HCT116 (cell line): ENCODE measurements at regions not wholly inside any gene's neighbourhood (a gene's known extent, or its start where the extent isn't known, plus 50 kb on each side); places are given as distances from the start of the nearest gene placed in this dataset.

Experiments
- ATAC-seq: fragments of 200-7000 bp; cut with Tn5 transposase; 2 replicates; pipeline ENCODE4 v1.9.1; 2020; ENCODE audit warnings: mild to moderate bottlenecking, moderate library complexity
- BruUV-seq: library from RNA; stranded (reverse); fragments of 400-500 nt; replicated peaks from 2 replicates; lab custom pipeline; 2021; lab: Mats Ljungman, UMichigan
- CTCF ChIA-PET: fragments of 300-600 bp; sonication (Branson Sonifier 250); formaldehyde crosslinking; loops from one replicate; lab custom pipeline; 2021; ENCODE audit warnings: antibody characterized with exemption; lab: Charles Lee
- POLR2A ChIA-PET: fragments of 300-600, 350-600 bp; sonication (Branson Sonifier 250); formaldehyde crosslinking; loops from one replicate; lab custom pipeline; 2021; ENCODE audit warnings: antibody characterized with exemption; lab: Charles Lee
- RAD21 ChIA-PET, 2 experiments: fragments of 300-600 bp; sonication (Branson Sonifier 250); formaldehyde crosslinking; loops; one replicate each; lab custom pipeline; 2023; ENCODE audit warnings: low total read pairs in 2 of 2; ENCODE audit not compliant: uncharacterized antibody in 2 of 2, unreplicated experiment in 2 of 2, low non-redundant PET in 1 of 2; lab: Charles Lee
- DNase-seq: peaks from one replicate; pipeline ENCODE4 v3.0.0-alpha.2; 2010; ENCODE audit warnings: low read depth, low spot score
- H2AFZ ChIP-seq: fragments of 200-600 bp; shearing (Covaris generic), sonication (generic); 2 replicates; pipeline ENCODE4 v1.6.1; 2017; ENCODE audit warnings: low read depth, mixed run types, mixed read lengths, antibody characterized with exemption, low read length; ENCODE audit not compliant: poor library complexity, severe bottlenecking
- H3K27ac ChIP-seq: 2 replicates; pipeline ENCODE4 v1.5.1; 2012; ENCODE audit warnings: low read depth, low read length
- H3K27me3 ChIP-seq: fragments of 200-600 bp; sonication (generic); 2 replicates; pipeline ENCODE4 v1.6.1; 2016; ENCODE audit warnings: mixed run types, low read length, mixed read lengths; ENCODE audit not compliant: insufficient read depth
- H3K36me3 ChIP-seq, 2 experiments: fragments of 200-500 bp in 1 of 2; fragments of 200-600 bp in 1 of 2; sonication (Bioruptor generic) in 1 of 2; sonication (generic) in 1 of 2; 2 replicates each; pipeline versions ENCODE4 v1.5.1 to v1.6.1; 2014 to 2016; ENCODE audit warnings: low read length in 2 of 2, inconsistent platforms in 1 of 2, mixed read lengths in 1 of 2, mixed run types in 1 of 2; ENCODE audit not compliant: insufficient read depth in 2 of 2, control insufficient read depth in 1 of 2
- H3K4me1 ChIP-seq, 2 experiments: fragments of 200-600 bp in 1 of 2; sonication (generic) in 1 of 2; 2 replicates each; pipeline versions ENCODE4 v1.5.1 to v1.6.1; 2012 to 2017; ENCODE audit warnings: low read length in 2 of 2, inconsistent platforms in 1 of 2, mild to moderate bottlenecking in 1 of 2, mixed read lengths in 1 of 2, mixed run types in 1 of 2, moderate library complexity in 1 of 2; ENCODE audit not compliant: insufficient read depth in 2 of 2, control insufficient read depth in 1 of 2
- H3K4me2 ChIP-seq: fragments of 200-600 bp; sonication (generic); 2 replicates; pipeline ENCODE4 v1.6.1; 2017; ENCODE audit warnings: mixed run types, low read length, mixed read lengths
- H3K4me3 ChIP-seq, 2 experiments: fragments of 200-600 bp in 1 of 2; sonication (generic) in 1 of 2; replicated peaks in 1 of 2; 2 replicates each; pipeline ENCODE4 v1.5.1; 2011 to 2016; ENCODE audit warnings: low read length in 2 of 2, control low read depth in 1 of 2, low read depth in 1 of 2, mild to moderate bottlenecking in 1 of 2, mixed read lengths in 1 of 2, mixed run types in 1 of 2
- H3K79me2 ChIP-seq: fragments of 200-600 bp; sonication (generic); 2 replicates; pipeline ENCODE4 v1.6.1; 2017; ENCODE audit warnings: mild to moderate bottlenecking, mixed run types, low read length, moderate library complexity, mixed read lengths; ENCODE audit not compliant: insufficient read depth
- H3K9ac ChIP-seq: fragments of 200-600 bp; sonication (generic); 2 replicates; pipeline ENCODE4 v1.6.1; 2016; ENCODE audit warnings: low read length, mixed read lengths
- H3K9me2 ChIP-seq: fragments of 200-600 bp; sonication (generic), shearing (Covaris generic); 2 replicates; pipeline ENCODE4 v1.6.1; 2017; ENCODE audit warnings: mixed run types, mild to moderate bottlenecking, moderate library complexity; ENCODE audit not compliant: insufficient read depth
- H3K9me3 ChIP-seq, 2 experiments: fragments of 200-500 bp in 1 of 2; fragments of 200-600 bp in 1 of 2; sonication (Bioruptor generic) in 1 of 2; sonication (generic) in 1 of 2; 2 replicates each; pipeline ENCODE4 v1.6.1; 2014 to 2017; ENCODE audit warnings: low read length in 2 of 2, mixed read lengths in 2 of 2, inconsistent platforms in 1 of 2, low read depth in 1 of 2, mild to moderate bottlenecking in 1 of 2, mixed run types in 1 of 2, moderate library complexity in 1 of 2; ENCODE audit not compliant: control insufficient read depth in 1 of 2, insufficient read depth in 1 of 2
- H4K20me1 ChIP-seq: fragments of 200-600 bp; sonication (generic), shearing (Covaris generic); 2 replicates; pipeline ENCODE4 v1.6.1; 2017; ENCODE audit warnings: mixed run types, mild to moderate bottlenecking, moderate library complexity; ENCODE audit not compliant: insufficient read depth
- EGR1 ChIP-seq: IDR thresholded peaks from 2 replicates; pipeline ENCODE4 v1.6.1; 2012; ENCODE audit warnings: low read depth
- ELF1 ChIP-seq: IDR thresholded peaks from 2 replicates; pipeline ENCODE4 v1.6.1; 2012; ENCODE audit warnings: low read depth, borderline replicate concordance
- EZH2phosphoT487 ChIP-seq: fragments of 200-600 bp; IDR thresholded peaks from 2 replicates; pipeline ENCODE4 v1.6.1; 2018; ENCODE audit warnings: antibody characterized with exemption, borderline replicate concordance
- FOSL1 ChIP-seq: IDR thresholded peaks from 2 replicates; pipeline ENCODE4 v1.6.1; 2012; ENCODE audit warnings: low read depth
- JUND ChIP-seq: IDR thresholded peaks from 2 replicates; pipeline ENCODE4 v1.6.1; 2012
- POLR2A ChIP-seq: IDR thresholded peaks from 2 replicates; pipeline ENCODE4 v1.7.0; 2011; ENCODE audit warnings: borderline replicate concordance; ENCODE audit not compliant: insufficient read depth, insufficient read length; ENCODE audit errors: extremely low read depth
- POLR2AphosphoS5 ChIP-seq: IDR thresholded peaks from 2 replicates; pipeline ENCODE4 v1.6.1; 2011; ENCODE audit warnings: mild to moderate bottlenecking, low read depth, low read length, moderate library complexity
- SRF ChIP-seq: IDR thresholded peaks from 2 replicates; pipeline ENCODE4 v1.6.1; 2012; ENCODE audit warnings: low read depth
- TCF7L2 ChIP-seq: IDR thresholded peaks from 2 replicates; pipeline ENCODE4 v1.7.0; 2011; ENCODE audit warnings: borderline replicate concordance, inconsistent platforms; ENCODE audit not compliant: insufficient read depth, insufficient read length; ENCODE audit errors: extremely low read depth
- YY1 ChIP-seq: IDR thresholded peaks from 2 replicates; pipeline ENCODE4 v1.6.1; 2011; ENCODE audit warnings: low read length, low read depth, moderate library complexity, mild to moderate bottlenecking; ENCODE audit not compliant: insufficient replicate concordance; ENCODE audit errors: extremely low read depth
- intact Hi-C: fragments of 100-400 bp; cut with micrococcal nuclease; formaldehyde crosslinking; loops from 2 replicates; pipeline ENCODE4 v1.10.0; 2022
- TF ChIP-seq, protein P1 (sequence below): IDR thresholded peaks from 2 replicates; pipeline ENCODE4 v1.6.1; 2012; ENCODE audit warnings: low read depth
- TF ChIP-seq, protein P2 (sequence below), 3 experiments: fragments of 200-600 bp in 1 of 3; sonication (generic) in 1 of 3; IDR thresholded peaks in 2 of 3; conservative IDR thresholded peaks in 1 of 3; 2 replicates each; pipeline ENCODE4 v1.5.1; 2012 to 2017; ENCODE audit warnings: low read depth in 2 of 3, low read length in 2 of 3, antibody characterized with exemption in 1 of 3, borderline replicate concordance in 1 of 3, control low read depth in 1 of 3, mild to moderate bottlenecking in 1 of 3, mixed read lengths in 1 of 3, mixed run types in 1 of 3, moderate library complexity in 1 of 3; ENCODE audit not compliant: insufficient read depth in 1 of 3

DNA sequence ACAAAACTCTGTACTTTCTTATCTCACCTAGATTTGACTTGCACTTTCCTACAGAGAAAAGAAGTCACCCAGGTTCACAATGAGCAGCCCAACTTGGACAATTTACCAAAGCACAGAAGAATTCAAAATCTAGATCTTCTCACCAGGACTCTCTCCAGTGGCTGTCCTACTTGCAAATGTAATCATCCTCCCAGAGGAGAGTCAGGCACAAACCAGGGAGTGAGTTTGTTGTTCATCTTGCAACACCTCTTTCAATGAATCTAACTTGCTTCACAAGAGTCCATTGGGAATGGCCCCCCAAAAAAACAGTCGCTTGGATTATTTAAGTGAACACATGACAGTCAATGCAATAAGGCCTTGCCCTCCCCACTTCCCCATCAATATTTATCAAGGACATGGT lies 144.6 kb downstream of the ATL2 start:
- no peak overlapping the region for H3K4me2 ChIP-seq
- H3K4me3 ChIP-seq, result no peak overlapping the region
- H3K9ac ChIP-seq, result no peak overlapping the region
- DNase-seq (no peak), ATAC-seq (no peak)
- no peak overlapping the region for H2AFZ ChIP-seq
- H3K9me2 ChIP-seq, result no peaks in the 10 kb centered on the region
- H3K27ac ChIP-seq, result no peak overlapping the region
- no peaks in the 10 kb centered on the region for H3K36me3 ChIP-seq
- no peaks in the 10 kb centered on the region for H4K20me1 ChIP-seq
- H3K4me1 ChIP-seq, result no peaks in the 10 kb centered on the region
- ChIA-PET CTCF (no interaction called here), POLR2A (no interaction called here), RAD21 (no interaction called here)
- BruUV-seq, result no TSS peak
- no peaks in the 10 kb centered on the region for H3K27me3 ChIP-seq
- intact Hi-C loops, result no loop called here
- no peaks in the 10 kb centered on the region for H3K79me2 ChIP-seq
- TF ChIP-seq FOSL1, result no peak
- TF ChIP-seq, protein P1, sequence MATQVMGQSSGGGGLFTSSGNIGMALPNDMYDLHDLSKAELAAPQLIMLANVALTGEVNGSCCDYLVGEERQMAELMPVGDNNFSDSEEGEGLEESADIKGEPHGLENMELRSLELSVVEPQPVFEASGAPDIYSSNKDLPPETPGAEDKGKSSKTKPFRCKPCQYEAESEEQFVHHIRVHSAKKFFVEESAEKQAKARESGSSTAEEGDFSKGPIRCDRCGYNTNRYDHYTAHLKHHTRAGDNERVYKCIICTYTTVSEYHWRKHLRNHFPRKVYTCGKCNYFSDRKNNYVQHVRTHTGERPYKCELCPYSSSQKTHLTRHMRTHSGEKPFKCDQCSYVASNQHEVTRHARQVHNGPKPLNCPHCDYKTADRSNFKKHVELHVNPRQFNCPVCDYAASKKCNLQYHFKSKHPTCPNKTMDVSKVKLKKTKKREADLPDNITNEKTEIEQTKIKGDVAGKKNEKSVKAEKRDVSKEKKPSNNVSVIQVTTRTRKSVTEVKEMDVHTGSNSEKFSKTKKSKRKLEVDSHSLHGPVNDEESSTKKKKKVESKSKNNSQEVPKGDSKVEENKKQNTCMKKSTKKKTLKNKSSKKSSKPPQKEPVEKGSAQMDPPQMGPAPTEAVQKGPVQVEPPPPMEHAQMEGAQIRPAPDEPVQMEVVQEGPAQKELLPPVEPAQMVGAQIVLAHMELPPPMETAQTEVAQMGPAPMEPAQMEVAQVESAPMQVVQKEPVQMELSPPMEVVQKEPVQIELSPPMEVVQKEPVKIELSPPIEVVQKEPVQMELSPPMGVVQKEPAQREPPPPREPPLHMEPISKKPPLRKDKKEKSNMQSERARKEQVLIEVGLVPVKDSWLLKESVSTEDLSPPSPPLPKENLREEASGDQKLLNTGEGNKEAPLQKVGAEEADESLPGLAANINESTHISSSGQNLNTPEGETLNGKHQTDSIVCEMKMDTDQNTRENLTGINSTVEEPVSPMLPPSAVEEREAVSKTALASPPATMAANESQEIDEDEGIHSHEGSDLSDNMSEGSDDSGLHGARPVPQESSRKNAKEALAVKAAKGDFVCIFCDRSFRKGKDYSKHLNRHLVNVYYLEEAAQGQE, result no peak
- no peak for TF ChIP-seq JUND
- no peak for TF ChIP-seq ELF1
- no peak for TF ChIP-seq EGR1
- TF ChIP-seq TCF7L2, result no peak
- TF ChIP-seq EZH2phosphoT487, result no peak
- no peak for TF ChIP-seq YY1
- TF ChIP-seq POLR2AphosphoS5, result no peak
- TF ChIP-seq, protein P2, sequence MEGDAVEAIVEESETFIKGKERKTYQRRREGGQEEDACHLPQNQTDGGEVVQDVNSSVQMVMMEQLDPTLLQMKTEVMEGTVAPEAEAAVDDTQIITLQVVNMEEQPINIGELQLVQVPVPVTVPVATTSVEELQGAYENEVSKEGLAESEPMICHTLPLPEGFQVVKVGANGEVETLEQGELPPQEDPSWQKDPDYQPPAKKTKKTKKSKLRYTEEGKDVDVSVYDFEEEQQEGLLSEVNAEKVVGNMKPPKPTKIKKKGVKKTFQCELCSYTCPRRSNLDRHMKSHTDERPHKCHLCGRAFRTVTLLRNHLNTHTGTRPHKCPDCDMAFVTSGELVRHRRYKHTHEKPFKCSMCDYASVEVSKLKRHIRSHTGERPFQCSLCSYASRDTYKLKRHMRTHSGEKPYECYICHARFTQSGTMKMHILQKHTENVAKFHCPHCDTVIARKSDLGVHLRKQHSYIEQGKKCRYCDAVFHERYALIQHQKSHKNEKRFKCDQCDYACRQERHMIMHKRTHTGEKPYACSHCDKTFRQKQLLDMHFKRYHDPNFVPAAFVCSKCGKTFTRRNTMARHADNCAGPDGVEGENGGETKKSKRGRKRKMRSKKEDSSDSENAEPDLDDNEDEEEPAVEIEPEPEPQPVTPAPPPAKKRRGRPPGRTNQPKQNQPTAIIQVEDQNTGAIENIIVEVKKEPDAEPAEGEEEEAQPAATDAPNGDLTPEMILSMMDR (IDR thresholded peaks at IDR 0.05 in 2 of 3, conservative IDR thresholded peaks at IDR 0.05 in 1 of 3; ENCODE audit: borderline replicate concordance in 1 of 3, insufficient read depth in 1 of 3, low read depth in 2 of 3, low read length in 2 of 3), result no peak
- TF ChIP-seq SRF, result no peak
- no peak for TF ChIP-seq POLR2A
- no peaks in the 10 kb centered on the region for H3K9me3 ChIP-seq
